ENCODE measurements at regions not wholly inside any gene's neighbourhood (a gene's known extent, or its start where the extent isn't known, plus 50 kb on each side); places are given as distances from the start of the nearest gene placed in this dataset.

GRCh38 chr2:67213677-67214402 is 183.3 kb upstream of the ETAA1 start:
- Mint-ChIP-seq H3K9me3 (ENCODE audit: insufficient read depth) (peaks cover 2% of the 10 kb centered on the region), H3K27ac (no peak overlapping the region), H3K27me3 (peaks cover 12% of the 10 kb centered on the region), H3K4me3 (no peak overlapping the region), H3K4me1 (no peaks in the 10 kb centered on the region)
- H2AFZ ChIP-seq (ENCODE audit: insufficient read depth, low read depth, low read length, poor library complexity, severe bottlenecking) = no peak overlapping the region
- no peak for DNase-seq
- no peak overlapping the region for H3K4me2 ChIP-seq (replicated peaks; ENCODE audit: low read depth, low read length, poor library complexity, severe bottlenecking)
- H3K9ac ChIP-seq (ENCODE audit: low read length) = no peak overlapping the region
- no peak for ATAC-seq (ENCODE audit: low read depth)
- H3K4me3 ChIP-seq (ENCODE audit: control extremely low read depth in 1 of 5, extremely low read depth in 1 of 5, insufficient read depth in 1 of 5, low read depth in 2 of 5, low read length in 4 of 5) = no peak overlapping the region
- H3K9me3 ChIP-seq (ENCODE audit: control extremely low read depth in 1 of 3, control insufficient read depth in 2 of 3, insufficient read depth in 1 of 3, low read length in 2 of 3) = peaks cover 0 to 5% (median 2%) of the 10 kb centered on the region in 3 donors
- H3K27ac ChIP-seq (ENCODE audit: low read length in 2 of 2) = no peak overlapping the region
- 98% methylated on average over 2 of the region's 2 CpGs for WGBS (ENCODE audit: insufficient coverage)
- no peaks in the 10 kb centered on the region for H4K20me1 ChIP-seq (ENCODE audit: control insufficient read depth, insufficient read depth, low read length, poor library complexity, severe bottlenecking)
- TF ChIP-seq EZH2 (IDR thresholded peaks at IDR 0.05; ENCODE audit: borderline replicate concordance, insufficient read depth, low read depth, low read length, poor library complexity, severe bottlenecking) (no peak), CTCF (IDR thresholded peaks at IDR 0.05) (no peak)
- peaks cover 0 to 6% (median 0%) of the 10 kb centered on the region in 4 experiments for H3K27me3 ChIP-seq (replicated peaks in 1 of 4; ENCODE audit: control extremely low read depth in 1 of 4, control insufficient read depth in 3 of 4, insufficient read depth in 4 of 4, low read length in 3 of 4)
- H3K79me2 ChIP-seq (ENCODE audit: control insufficient read depth, insufficient read depth, low read length) = no peaks in the 10 kb centered on the region
- POLR2A ChIA-PET = no interaction called here
- no peaks in the 10 kb centered on the region for H3K4me1 ChIP-seq (ENCODE audit: control insufficient read depth in 2 of 2, insufficient read depth in 2 of 2, low read length in 2 of 2)
- H3K36me3 ChIP-seq (replicated peaks in 1 of 2; ENCODE audit: control extremely low read depth in 1 of 2, control insufficient read depth in 1 of 2, extremely low read depth in 1 of 2, insufficient read depth in 2 of 2, low read length in 1 of 2) = no peaks in the 10 kb centered on the region
- CTCF ChIA-PET = no interaction called here
- intact Hi-C loops (cut with micrococcal nuclease) = no loop called here

- CTCF ChIA-PET = no interaction called here
- H3K27ac Mint-ChIP-seq = no peak overlapping the region
These were observed 182.4 kb upstream of the ETAA1 start for GRCh38 chr2:67214585-67215185.

More at GRCh38 chr2:67214585-67215185, 182.4 kb upstream of the ETAA1 start:
- Histone ChIP-seq H4K20me1 (ENCODE audit: control insufficient read depth, insufficient read depth, low read length, poor library complexity, severe bottlenecking) (no peaks in the 10 kb centered on the region), H3K36me3 (replicated peaks in 1 of 2; ENCODE audit: control extremely low read depth in 1 of 2, control insufficient read depth in 1 of 2, extremely low read depth in 1 of 2, insufficient read depth in 2 of 2, low read length in 1 of 2) (no peaks in the 10 kb centered on the region), H3K27ac (ENCODE audit: low read length in 2 of 2) (no peak overlapping the region), H3K9ac (ENCODE audit: low read length) (no peak overlapping the region), H3K9me3 (ENCODE audit: control extremely low read depth in 1 of 3, control insufficient read depth in 2 of 3, insufficient read depth in 1 of 3, low read length in 2 of 3) (peaks cover 0 to 5% (median 2%) of the 10 kb centered on the region in 3 donors), H3K4me2 (replicated peaks; ENCODE audit: low read depth, low read length, poor library complexity, severe bottlenecking) (no peak overlapping the region), H3K27me3 (replicated peaks in 1 of 4; ENCODE audit: control extremely low read depth in 1 of 4, control insufficient read depth in 3 of 4, insufficient read depth in 4 of 4, low read length in 3 of 4) (peaks cover 0 to 6% (median 0%) of the 10 kb centered on the region in 4 experiments), H3K79me2 (ENCODE audit: control insufficient read depth, insufficient read depth, low read length) (no peaks in the 10 kb centered on the region), H3K4me3 (ENCODE audit: control extremely low read depth in 1 of 5, extremely low read depth in 1 of 5, insufficient read depth in 1 of 5, low read depth in 2 of 5, low read length in 4 of 5) (no peak overlapping the region), H2AFZ (ENCODE audit: insufficient read depth, low read depth, low read length, poor library complexity, severe bottlenecking) (no peak overlapping the region), H3K4me1 (ENCODE audit: control insufficient read depth in 2 of 2, insufficient read depth in 2 of 2, low read length in 2 of 2) (no peaks in the 10 kb centered on the region)
- POLR2A ChIA-PET = no interaction called here
- intact Hi-C loops (cut with micrococcal nuclease) = no loop called here
- H3K4me3 Mint-ChIP-seq = no peak overlapping the region
- no peak for ATAC-seq (ENCODE audit: low read depth)
- no peaks in the 10 kb centered on the region for H3K4me1 Mint-ChIP-seq
- 86% methylated on average over 5 of the region's 5 CpGs for WGBS (ENCODE audit: insufficient coverage)
- TF ChIP-seq CTCF (IDR thresholded peaks at IDR 0.05) = no peak
- no peak for TF ChIP-seq EZH2 (IDR thresholded peaks at IDR 0.05; ENCODE audit: borderline replicate concordance, insufficient read depth, low read depth, low read length, poor library complexity, severe bottlenecking)
- H3K27me3 Mint-ChIP-seq = peaks cover 12% of the 10 kb centered on the region
- DNase-seq = no peak
- peaks cover 2% of the 10 kb centered on the region for H3K9me3 Mint-ChIP-seq (ENCODE audit: insufficient read depth)
